Fibroblast of lung (primary cell): ENCODE measurements at regions not wholly inside any gene's neighbourhood (a gene's known extent, or its start where the extent isn't known, plus 50 kb on each side); places are given as distances from the start of the nearest gene placed in this dataset.
A peak's percentile ranks its signal among the peaks of the same experiment; 100 is the strongest.

Experiments
- DNase-seq, 2 donors: peaks; one replicate each; pipeline versions ENCODE4 v3.0.0 to v3.0.0-alpha.2; 2010; ENCODE audit warnings: low read depth in 2 of 2
- H2AFZ ChIP-seq: 2 replicates; pipeline ENCODE4 v1.5.1; 2012; ENCODE audit warnings: low read length, control low read depth, inconsistent platforms
- H3K27ac ChIP-seq: 2 replicates; pipeline ENCODE4 v1.5.1; 2011; ENCODE audit warnings: low read length, control low read depth; ENCODE audit not compliant: insufficient read depth
- H3K27me3 ChIP-seq: 2 replicates; pipeline ENCODE4 v1.5.1; 2011; ENCODE audit warnings: mild to moderate bottlenecking, low read length; ENCODE audit not compliant: control insufficient read depth, insufficient read depth
- H3K36me3 ChIP-seq: 2 replicates; pipeline ENCODE4 v1.5.1; 2011; ENCODE audit warnings: low read length; ENCODE audit not compliant: control insufficient read depth, insufficient read depth
- H3K4me1 ChIP-seq: 2 replicates; pipeline ENCODE4 v1.5.1; 2011; ENCODE audit warnings: low read length; ENCODE audit not compliant: control insufficient read depth, insufficient read depth; ENCODE audit errors: extremely low read depth
- H3K4me2 ChIP-seq: 2 replicates; pipeline ENCODE4 v1.5.1; 2011; ENCODE audit warnings: low read length, control low read depth; ENCODE audit not compliant: insufficient read depth; ENCODE audit errors: extremely low read depth
- H3K4me3 ChIP-seq, 4 experiments: fragments of 200-600 bp in 1 of 4; sonication (generic) in 1 of 4; replicated peaks in 1 of 4; 2 replicates each; pipeline ENCODE4 v1.5.1; 2011 to 2016; ENCODE audit warnings: low read length in 4 of 4, low read depth in 3 of 4, mild to moderate bottlenecking in 3 of 4, control low read depth in 2 of 4, inconsistent platforms in 1 of 4, mixed read lengths in 1 of 4; ENCODE audit not compliant: insufficient read depth in 1 of 4; ENCODE audit errors: control extremely low read depth in 1 of 4
- H3K79me2 ChIP-seq: 2 replicates; pipeline ENCODE4 v1.5.1; 2012; ENCODE audit warnings: mild to moderate bottlenecking, low read length, inconsistent platforms; ENCODE audit not compliant: control insufficient read depth, insufficient read depth
- H3K9ac ChIP-seq: 2 replicates; pipeline ENCODE4 v1.5.1; 2011; ENCODE audit warnings: mild to moderate bottlenecking, low read length, control low read depth; ENCODE audit not compliant: insufficient read depth
- H3K9me3 ChIP-seq: 2 replicates; pipeline ENCODE4 v1.5.1; 2012; ENCODE audit warnings: low read depth, low read length; ENCODE audit not compliant: control insufficient read depth, insufficient read depth
- H4K20me1 ChIP-seq: 2 replicates; pipeline ENCODE4 v1.5.1; 2011; ENCODE audit warnings: low read length; ENCODE audit not compliant: control insufficient read depth, insufficient read depth; ENCODE audit errors: extremely low read depth
- EZH2 ChIP-seq: IDR thresholded peaks from 2 replicates; pipeline ENCODE4 v1.5.1; 2012; ENCODE audit warnings: low read length, control low read depth, mild to moderate bottlenecking; ENCODE audit errors: missing control alignments
- TF ChIP-seq, protein P1 (sequence below), 2 donors: IDR thresholded peaks in 1 of 2; conservative IDR thresholded peaks in 1 of 2; 1 replicate in 1 of 2; 2 replicates in 1 of 2; pipeline ENCODE4 v1.5.1; 2011 to 2012; ENCODE audit warnings: low read length in 2 of 2, control low read depth in 1 of 2, inconsistent platforms in 1 of 2, low read depth in 1 of 2, mild to moderate bottlenecking in 1 of 2

DNA sequence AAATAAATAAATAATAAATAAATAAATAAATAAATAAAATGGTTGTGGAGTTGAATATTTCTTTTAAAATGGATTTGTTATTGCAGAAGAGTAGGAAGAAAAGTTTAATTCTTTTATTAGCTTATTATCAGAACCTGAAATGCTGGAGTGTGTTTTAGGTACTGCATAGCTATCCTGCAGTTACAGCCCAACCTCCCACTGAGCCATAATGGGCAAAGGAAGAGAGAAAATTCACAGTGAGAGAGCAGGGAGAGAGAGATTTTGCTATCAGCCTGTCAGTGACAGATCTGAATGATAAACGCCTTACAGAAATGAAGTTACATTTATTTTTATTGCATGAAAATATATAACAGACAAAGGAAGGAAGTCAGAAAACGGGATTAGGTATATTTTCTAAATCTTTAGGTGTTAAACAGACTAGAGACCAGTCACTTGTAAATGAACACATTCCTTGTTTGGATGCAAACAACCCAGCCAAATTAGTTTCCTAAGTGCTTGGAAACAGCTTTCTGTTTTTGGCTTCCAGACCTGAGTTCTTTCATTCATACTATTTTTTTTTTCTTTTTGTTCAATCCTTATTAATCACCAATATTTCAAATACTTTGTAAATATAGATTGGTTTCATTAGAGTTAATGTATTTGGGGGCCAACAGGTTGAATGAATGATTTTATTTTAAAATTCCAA lies 425.3 kb downstream of the USP25 start:
- H3K27ac ChIP-seq = no peak overlapping the region
- H3K4me2 ChIP-seq = no peak overlapping the region
- no peak overlapping the region for H3K4me3 ChIP-seq
- no peak for DNase-seq
- no peaks in the 10 kb centered on the region for H3K79me2 ChIP-seq
- H4K20me1 ChIP-seq = no peaks in the 10 kb centered on the region
- no peak overlapping the region for H2AFZ ChIP-seq
- no peak overlapping the region for H3K9ac ChIP-seq
- H3K4me1 ChIP-seq = no peaks in the 10 kb centered on the region
- H3K27me3 ChIP-seq = no peaks in the 10 kb centered on the region
- H3K36me3 ChIP-seq = no peaks in the 10 kb centered on the region
- H3K9me3 ChIP-seq = no peaks in the 10 kb centered on the region
- TF ChIP-seq, protein P1, sequence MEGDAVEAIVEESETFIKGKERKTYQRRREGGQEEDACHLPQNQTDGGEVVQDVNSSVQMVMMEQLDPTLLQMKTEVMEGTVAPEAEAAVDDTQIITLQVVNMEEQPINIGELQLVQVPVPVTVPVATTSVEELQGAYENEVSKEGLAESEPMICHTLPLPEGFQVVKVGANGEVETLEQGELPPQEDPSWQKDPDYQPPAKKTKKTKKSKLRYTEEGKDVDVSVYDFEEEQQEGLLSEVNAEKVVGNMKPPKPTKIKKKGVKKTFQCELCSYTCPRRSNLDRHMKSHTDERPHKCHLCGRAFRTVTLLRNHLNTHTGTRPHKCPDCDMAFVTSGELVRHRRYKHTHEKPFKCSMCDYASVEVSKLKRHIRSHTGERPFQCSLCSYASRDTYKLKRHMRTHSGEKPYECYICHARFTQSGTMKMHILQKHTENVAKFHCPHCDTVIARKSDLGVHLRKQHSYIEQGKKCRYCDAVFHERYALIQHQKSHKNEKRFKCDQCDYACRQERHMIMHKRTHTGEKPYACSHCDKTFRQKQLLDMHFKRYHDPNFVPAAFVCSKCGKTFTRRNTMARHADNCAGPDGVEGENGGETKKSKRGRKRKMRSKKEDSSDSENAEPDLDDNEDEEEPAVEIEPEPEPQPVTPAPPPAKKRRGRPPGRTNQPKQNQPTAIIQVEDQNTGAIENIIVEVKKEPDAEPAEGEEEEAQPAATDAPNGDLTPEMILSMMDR (conservative IDR thresholded peaks at IDR 0.05 in 1 of 2, IDR thresholded peaks at IDR 0.05 in 1 of 2; ENCODE audit: low read depth in 1 of 2, low read length in 2 of 2) = no peak
- TF ChIP-seq EZH2 = no peak

DNA sequence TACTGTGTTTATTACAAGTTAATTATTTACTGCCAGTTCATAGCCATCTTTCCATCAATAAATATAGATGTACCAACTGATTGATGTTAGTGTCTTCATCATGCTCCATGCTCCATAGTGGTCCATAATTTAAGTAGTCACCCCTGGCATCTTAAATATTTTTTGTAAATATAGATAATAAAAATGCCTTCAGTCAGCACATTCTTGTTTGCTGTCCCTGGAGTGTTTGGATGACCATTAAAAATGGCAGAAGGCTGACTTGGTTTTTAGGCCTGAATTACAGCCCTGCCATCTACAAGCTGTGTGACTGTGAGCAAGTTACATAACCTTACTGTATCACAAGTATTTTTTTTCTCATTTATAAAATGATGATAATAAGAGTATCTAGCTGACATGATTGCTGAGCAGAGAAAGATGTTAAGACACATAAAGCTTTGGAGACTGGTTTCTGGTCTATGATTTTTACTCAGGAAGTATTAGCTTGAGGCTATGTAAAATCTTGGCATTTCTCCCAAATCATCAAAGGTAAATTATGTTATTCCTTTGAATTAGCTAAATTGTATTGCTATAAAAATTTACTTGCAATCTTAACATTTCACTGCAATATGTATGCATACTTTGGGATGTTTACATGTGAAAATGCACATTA lies 427.2 kb downstream of the USP25 start:
- Histone ChIP-seq H3K4me1 (no peaks in the 10 kb centered on the region), H4K20me1 (no peaks in the 10 kb centered on the region), H3K4me2 (no peak overlapping the region), H3K36me3 (no peaks in the 10 kb centered on the region), H3K9me3 (no peaks in the 10 kb centered on the region), H3K4me3 (no peak overlapping the region), H3K27me3 (no peaks in the 10 kb centered on the region), H3K79me2 (no peaks in the 10 kb centered on the region), H2AFZ (no peak overlapping the region), H3K27ac (no peak overlapping the region), H3K9ac (no peak overlapping the region)
- TF ChIP-seq, protein P1 (conservative IDR thresholded peaks at IDR 0.05 in 1 of 2, IDR thresholded peaks at IDR 0.05 in 1 of 2; ENCODE audit: low read depth in 1 of 2, low read length in 2 of 2) = no peak
- no peak for TF ChIP-seq EZH2
- DNase-seq = no peak

DNA sequence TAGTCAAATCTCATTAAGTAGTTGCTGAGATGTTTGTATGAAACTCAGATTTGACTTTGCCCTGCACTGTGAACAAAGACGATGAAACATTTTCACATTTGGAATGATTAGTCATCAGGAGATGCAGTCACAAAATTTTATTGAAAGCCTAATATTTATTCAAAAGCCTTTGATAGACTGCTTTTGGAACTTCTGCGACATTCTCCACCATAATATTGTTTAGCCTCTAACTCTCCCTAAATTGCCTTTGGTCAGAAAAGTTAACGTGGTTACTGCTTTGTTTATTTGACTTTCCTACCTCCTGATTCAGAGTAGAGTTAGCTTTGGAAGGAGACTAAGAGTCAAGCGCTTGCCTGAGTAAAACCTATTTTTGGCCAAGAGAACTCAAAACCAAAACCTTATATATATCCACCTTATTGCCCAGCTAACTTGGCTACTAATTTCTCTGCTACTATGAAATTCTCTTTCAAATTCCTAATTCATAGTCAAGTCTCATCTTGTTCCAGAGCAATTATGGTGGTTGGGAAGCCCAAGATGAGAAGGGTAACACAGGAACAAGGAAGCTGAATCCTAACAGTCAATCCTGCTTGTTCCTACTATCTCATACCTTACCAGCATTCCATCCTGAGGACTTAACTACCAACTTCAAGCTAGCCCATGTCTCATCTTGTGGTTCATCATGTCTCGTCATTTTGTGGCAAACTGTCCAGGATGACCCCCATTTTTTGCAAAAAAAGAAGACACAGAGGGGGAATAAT lies 429.6 kb downstream of the USP25 start:
- H4K20me1 ChIP-seq = no peaks in the 10 kb centered on the region
- DNase-seq = peak; percentile 68 to 69
- no peaks in the 10 kb centered on the region for H3K27me3 ChIP-seq
- TF ChIP-seq, protein P1 (conservative IDR thresholded peaks at IDR 0.05 in 1 of 2, IDR thresholded peaks at IDR 0.05 in 1 of 2; ENCODE audit: low read depth in 1 of 2, low read length in 2 of 2) = no peak
- TF ChIP-seq EZH2 = no peak
- peak overlapping the region; percentile 4 for H3K4me2 ChIP-seq
- no peaks in the 10 kb centered on the region for H3K4me1 ChIP-seq
- H3K27ac ChIP-seq = no peak overlapping the region
- H2AFZ ChIP-seq = no peak overlapping the region
- no peak overlapping the region for H3K9ac ChIP-seq
- H3K79me2 ChIP-seq = no peaks in the 10 kb centered on the region
- H3K36me3 ChIP-seq = no peaks in the 10 kb centered on the region
- H3K4me3 ChIP-seq = no peak overlapping the region
- no peaks in the 10 kb centered on the region for H3K9me3 ChIP-seq
